Endothelial cell of umbilical vein (primary cell): ENCODE measurements at regions not wholly inside any gene's neighbourhood (a gene's known extent, or its start where the extent isn't known, plus 50 kb on each side); places are given as distances from the start of the nearest gene placed in this dataset.

Experiments used
- BruUV-seq: library from RNA; stranded (reverse); fragments of 400-500 nt; replicated peaks from 2 replicates; lab custom pipeline; 2021; lab: Mats Ljungman, UMichigan
- CTCF ChIA-PET: fragments of 300-600, 350-600 bp; sonication (Branson Sonifier 250); formaldehyde crosslinking; loops from one replicate; lab custom pipeline; 2021; ENCODE audit warnings: antibody characterized with exemption, inconsistent platforms; lab: Charles Lee
- POLR2A ChIA-PET: fragments of 300-600, 350-600 bp; sonication (Branson Sonifier 250); formaldehyde crosslinking; loops from one replicate; lab custom pipeline; 2021; ENCODE audit warnings: antibody characterized with exemption, inconsistent platforms; lab: Charles Lee
- DNase-seq: peaks from one replicate; pipeline ENCODE4 v3.0.0-alpha.2; 2011; ENCODE audit warnings: low read depth, low spot score
- FAIRE-seq: peaks from 2 replicates; lab custom pipeline; 2011; peaks lifted over from hg19 to GRCh38; lab: Jason Lieb, UNC
- H2AFZ ChIP-seq: 2 replicates; pipeline ENCODE4 v1.6.0; 2012; ENCODE audit warnings: low read depth, low read length, control low read depth, inconsistent platforms
- H3K27ac ChIP-seq: 2 replicates; pipeline ENCODE4 v1.5.1; 2011; ENCODE audit warnings: low read depth, mild to moderate bottlenecking, control low read depth, low read length, moderate library complexity; ENCODE audit not compliant: insufficient read depth
- H3K27me3 ChIP-seq, 2 experiments: 2 replicates each; pipeline versions ENCODE4 v1.6.0 to v1.6.1; 2011; ENCODE audit warnings: low read length in 2 of 2, mixed read lengths in 1 of 2; ENCODE audit not compliant: control insufficient read depth in 2 of 2, insufficient read depth in 2 of 2
- H3K36me3 ChIP-seq, 2 experiments: 2 replicates in 1 of 2; 3 replicates in 1 of 2; pipeline ENCODE4 v1.5.1; 2011; ENCODE audit warnings: low read length in 2 of 2, mild to moderate bottlenecking in 1 of 2, moderate library complexity in 1 of 2; ENCODE audit not compliant: control insufficient read depth in 2 of 2, insufficient read depth in 2 of 2; ENCODE audit errors: extremely low read depth in 1 of 2
- H3K4me1 ChIP-seq: 3 replicates; pipeline ENCODE4 v1.5.1; 2011; ENCODE audit warnings: mild to moderate bottlenecking, low read length; ENCODE audit not compliant: control insufficient read depth, insufficient read depth; ENCODE audit errors: extremely low read depth
- H3K4me2 ChIP-seq: 2 replicates; pipeline ENCODE4 v1.6.1; 2011; ENCODE audit warnings: low read length, control low read depth, mixed read lengths; ENCODE audit not compliant: insufficient read depth
- H3K4me3 ChIP-seq, 3 experiments: fragments of 200-600 bp in 1 of 3; sonication (generic), shearing (Covaris generic) in 1 of 3; replicated peaks in 1 of 3; 2 replicates each; pipeline ENCODE4 v1.5.1; 2011 to 2016; ENCODE audit warnings: control low read depth in 3 of 3, low read length in 3 of 3, mild to moderate bottlenecking in 2 of 3, inconsistent platforms in 1 of 3, low read depth in 1 of 3, moderate library complexity in 1 of 3; ENCODE audit not compliant: insufficient read depth in 1 of 3
- H3K79me2 ChIP-seq: 2 replicates; pipeline ENCODE4 v1.6.0; 2012; ENCODE audit warnings: low read length, inconsistent platforms; ENCODE audit not compliant: control insufficient read depth, insufficient read depth
- H3K9ac ChIP-seq: replicated peaks from 2 replicates; pipeline ENCODE3; 2011; ENCODE audit warnings: low read length, control low read depth; ENCODE audit not compliant: insufficient read depth; ENCODE audit errors: extremely low read depth
- H3K9me1 ChIP-seq: replicated peaks from 3 replicates; pipeline ENCODE4 v1.6.0; 2011; ENCODE audit warnings: mild to moderate bottlenecking, low read length; ENCODE audit not compliant: control insufficient read depth, insufficient read depth; ENCODE audit errors: extremely low read depth
- H3K9me3 ChIP-seq: replicated peaks from 2 replicates; pipeline ENCODE4 v1.5.1; 2012; ENCODE audit warnings: low read length, inconsistent platforms; ENCODE audit not compliant: control insufficient read depth, insufficient read depth
- H4K20me1 ChIP-seq: replicated peaks from 2 replicates; pipeline ENCODE3; 2011; ENCODE audit warnings: mild to moderate bottlenecking, low read length; ENCODE audit not compliant: control insufficient read depth, insufficient read depth; ENCODE audit errors: extremely low read depth
- CTCF ChIP-seq, 2 donors: IDR thresholded peaks; 1 replicate in 1 of 2; 2 replicates in 1 of 2; pipeline ENCODE4 v1.5.1; 2011; ENCODE audit warnings: low read length in 2 of 2, mild to moderate bottlenecking in 2 of 2, moderate library complexity in 2 of 2, control low read depth in 1 of 2, inconsistent platforms in 1 of 2, low read depth in 1 of 2; ENCODE audit not compliant: insufficient read depth in 1 of 2; ENCODE audit errors: extremely low read depth in 1 of 2
- EZH2 ChIP-seq: IDR thresholded peaks from 2 replicates; pipeline ENCODE4 v1.6.1; 2012; ENCODE audit warnings: borderline replicate concordance, low read depth, mild to moderate bottlenecking, moderate library complexity, low read length, inconsistent platforms; ENCODE audit not compliant: severe bottlenecking
- FOS ChIP-seq: IDR thresholded peaks from 2 replicates; pipeline ENCODE4 v1.6.1; 2011; ENCODE audit warnings: mild to moderate bottlenecking, low read length, moderate library complexity, borderline replicate concordance; ENCODE audit not compliant: insufficient read depth
- GATA2 ChIP-seq: IDR thresholded peaks from 2 replicates; pipeline ENCODE4 v1.7.0; 2011; ENCODE audit warnings: low read depth, mild to moderate bottlenecking, moderate library complexity, mixed read lengths, low read length; ENCODE audit not compliant: insufficient read length, insufficient read depth
- JUN ChIP-seq: IDR thresholded peaks from 2 replicates; pipeline ENCODE4 v1.6.1; 2011; ENCODE audit warnings: borderline replicate concordance, low read depth; ENCODE audit not compliant: insufficient read length, insufficient read depth
- MAX ChIP-seq: IDR thresholded peaks from 2 replicates; pipeline ENCODE4 v1.6.1; 2011; ENCODE audit not compliant: insufficient read depth, insufficient read length
- MYC ChIP-seq: IDR thresholded peaks from one replicate; pipeline ENCODE4 v1.6.1; 2011; ENCODE audit warnings: mild to moderate bottlenecking, low read depth, low read length
- POLR2A ChIP-seq: IDR thresholded peaks from 2 replicates; pipeline ENCODE4 v1.6.1; 2012; ENCODE audit warnings: low read depth, mild to moderate bottlenecking, control low read depth, low read length
- POLR2AphosphoS5 ChIP-seq: IDR thresholded peaks from 2 replicates; pipeline ENCODE4 v1.6.1; 2012; ENCODE audit warnings: low read depth, mild to moderate bottlenecking, control low read depth, low read length, moderate library complexity; ENCODE audit not compliant: insufficient read depth
- dilution Hi-C: fragments of 300-500 bp; cut with MboI; formaldehyde crosslinking; loops from one replicate; pipeline ENCODE4 v1.15.0; 2019; ENCODE audit warnings: low sequenced_read_pairs; ENCODE audit not compliant: extremely low pct_ligation_motif_present
- intact Hi-C: fragments of 100-400 bp; cut with micrococcal nuclease; formaldehyde crosslinking; loops from one replicate; pipeline ENCODE4 v1.10.0; 2022

GRCh38 chr20:55714082-55714481 is 291.2 kb downstream of the CBLN4 start:
- DNase-seq (no peak), FAIRE-seq (no peak)
- Histone ChIP-seq H3K27ac (no peak overlapping the region), H3K9me3 (peaks cover 6% of the 10 kb centered on the region), H3K27me3 (no peaks in the 10 kb centered on the region), H3K36me3 (no peaks in the 10 kb centered on the region), H3K4me3 (no peak overlapping the region), H3K9me1 (no peaks in the 10 kb centered on the region), H2AFZ (no peak overlapping the region), H4K20me1 (no peaks in the 10 kb centered on the region), H3K79me2 (no peaks in the 10 kb centered on the region), H3K4me1 (no peaks in the 10 kb centered on the region), H3K4me2 (no peak overlapping the region), H3K9ac (no peak overlapping the region)
- intact Hi-C loops (no loop called here), dilution Hi-C loops (no loop called here)
- TF ChIP-seq CTCF (IDR thresholded peaks at IDR 0.05; ENCODE audit: extremely low read depth in 1 of 2, insufficient read depth in 1 of 2, low read depth in 1 of 2, low read length in 2 of 2) (no peak), JUN (no peak), MYC (no peak), FOS (no peak)
- BruUV-seq = no TSS peak
- ChIA-PET POLR2A (no interaction called here), CTCF (no interaction called here)

- H3K9ac ChIP-seq = no peak overlapping the region
- no TSS peak for BruUV-seq
- DNase-seq = no peak
- no peak for FAIRE-seq
- CTCF ChIA-PET = no interaction called here
- dilution Hi-C loops = no loop called here
- no peaks in the 10 kb centered on the region for H4K20me1 ChIP-seq
- intact Hi-C loops = no loop called here
- no peak overlapping the region for H3K27ac ChIP-seq
- no peaks in the 10 kb centered on the region for H3K27me3 ChIP-seq
- H3K4me3 ChIP-seq = no peak overlapping the region
- TF ChIP-seq CTCF (IDR thresholded peaks at IDR 0.05; ENCODE audit: extremely low read depth in 1 of 2, insufficient read depth in 1 of 2, low read depth in 1 of 2, low read length in 2 of 2) = no peak
- no peak for TF ChIP-seq EZH2
- TF ChIP-seq POLR2AphosphoS5 = no peak
- no peak for TF ChIP-seq FOS
- no peak for TF ChIP-seq JUN
- TF ChIP-seq MYC = no peak
- no peak for TF ChIP-seq POLR2A
- no peak for TF ChIP-seq MAX
- TF ChIP-seq GATA2 = no peak
- peaks cover 16% of the 10 kb centered on the region for H3K9me3 ChIP-seq
- no peak overlapping the region for H3K4me2 ChIP-seq
- no peaks in the 10 kb centered on the region for H3K36me3 ChIP-seq
- H3K9me1 ChIP-seq = no peaks in the 10 kb centered on the region
- H2AFZ ChIP-seq = no peak overlapping the region
- H3K79me2 ChIP-seq = no peaks in the 10 kb centered on the region
- POLR2A ChIA-PET = no interaction called here
- no peaks in the 10 kb centered on the region for H3K4me1 ChIP-seq
These were observed 300.9 kb downstream of the CBLN4 start for GRCh38 chr20:55704458-55704857.
